ENCODE measurements at regions not wholly inside any gene's neighbourhood (a gene's known extent, or its start where the extent isn't known, plus 50 kb on each side); places are given as distances from the start of the nearest gene placed in this dataset.

DNA sequence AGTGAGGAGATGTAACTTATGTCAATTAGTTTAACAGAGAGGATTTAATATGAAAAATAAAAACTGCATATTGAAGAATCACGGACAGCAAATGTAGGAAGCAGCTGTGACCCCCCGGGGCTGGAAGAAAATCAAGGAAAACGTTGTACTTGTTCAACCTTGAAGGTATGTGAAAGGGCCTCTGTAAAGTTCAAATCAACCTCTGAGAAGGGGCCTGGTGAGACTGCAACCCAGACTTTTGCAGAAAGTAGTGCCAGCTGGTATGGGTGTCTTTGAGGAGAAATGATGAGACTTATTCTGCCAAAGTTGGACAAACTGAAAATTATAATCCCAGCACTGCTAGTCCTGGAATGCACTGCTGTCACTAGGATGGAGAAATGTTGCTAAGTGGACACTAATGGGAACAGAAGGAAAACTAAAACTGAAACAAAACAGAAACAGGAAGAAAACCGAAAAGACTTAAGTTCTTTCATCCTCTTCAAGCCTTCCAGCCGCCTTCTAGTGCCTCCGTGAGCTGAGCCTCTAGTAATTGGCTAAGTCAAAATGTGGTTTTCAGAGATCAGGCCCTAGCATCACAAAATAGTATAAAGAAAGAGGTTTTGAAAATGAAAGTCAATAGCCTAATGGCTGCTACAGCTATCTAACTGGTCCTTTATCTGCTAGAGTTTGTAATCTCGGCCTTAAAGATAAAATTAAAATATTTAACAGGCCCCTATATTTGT lies 253.7 kb upstream of the SORCS1 start:
- H3K4me1 ChIP-seq (ENCODE audit: control insufficient read depth, extremely low read depth, insufficient read depth, low read length) = no peaks in the 10 kb centered on the region
- H3K4me2 ChIP-seq (ENCODE audit: extremely low read depth, insufficient read depth, low read length) = no peak overlapping the region
- no peak overlapping the region for H3K9ac ChIP-seq (ENCODE audit: insufficient read depth, low read length)
- H2AFZ ChIP-seq (ENCODE audit: low read length) = no peak overlapping the region
- TF ChIP-seq, protein P1, sequence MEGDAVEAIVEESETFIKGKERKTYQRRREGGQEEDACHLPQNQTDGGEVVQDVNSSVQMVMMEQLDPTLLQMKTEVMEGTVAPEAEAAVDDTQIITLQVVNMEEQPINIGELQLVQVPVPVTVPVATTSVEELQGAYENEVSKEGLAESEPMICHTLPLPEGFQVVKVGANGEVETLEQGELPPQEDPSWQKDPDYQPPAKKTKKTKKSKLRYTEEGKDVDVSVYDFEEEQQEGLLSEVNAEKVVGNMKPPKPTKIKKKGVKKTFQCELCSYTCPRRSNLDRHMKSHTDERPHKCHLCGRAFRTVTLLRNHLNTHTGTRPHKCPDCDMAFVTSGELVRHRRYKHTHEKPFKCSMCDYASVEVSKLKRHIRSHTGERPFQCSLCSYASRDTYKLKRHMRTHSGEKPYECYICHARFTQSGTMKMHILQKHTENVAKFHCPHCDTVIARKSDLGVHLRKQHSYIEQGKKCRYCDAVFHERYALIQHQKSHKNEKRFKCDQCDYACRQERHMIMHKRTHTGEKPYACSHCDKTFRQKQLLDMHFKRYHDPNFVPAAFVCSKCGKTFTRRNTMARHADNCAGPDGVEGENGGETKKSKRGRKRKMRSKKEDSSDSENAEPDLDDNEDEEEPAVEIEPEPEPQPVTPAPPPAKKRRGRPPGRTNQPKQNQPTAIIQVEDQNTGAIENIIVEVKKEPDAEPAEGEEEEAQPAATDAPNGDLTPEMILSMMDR (conservative IDR thresholded peaks at IDR 0.05 in 1 of 2, IDR thresholded peaks at IDR 0.05 in 1 of 2; ENCODE audit: low read depth in 1 of 2, low read length in 2 of 2) = no peak
- no peak for TF ChIP-seq EZH2 (IDR thresholded peaks at IDR 0.05; ENCODE audit: low read length, missing control alignments)
- H3K9me3 ChIP-seq (ENCODE audit: control insufficient read depth, insufficient read depth, low read depth, low read length) = no peaks in the 10 kb centered on the region
- DNase-seq (ENCODE audit: low read depth in 2 of 2) = no peak
- H4K20me1 ChIP-seq (ENCODE audit: control insufficient read depth, extremely low read depth, insufficient read depth, low read length) = no peaks in the 10 kb centered on the region
- no peaks in the 10 kb centered on the region for H3K27me3 ChIP-seq (ENCODE audit: control insufficient read depth, insufficient read depth, low read length)
- no peak overlapping the region for H3K4me3 ChIP-seq (replicated peaks in 1 of 4; ENCODE audit: control extremely low read depth in 1 of 4, insufficient read depth in 1 of 4, low read depth in 3 of 4, low read length in 4 of 4)
- H3K79me2 ChIP-seq (ENCODE audit: control insufficient read depth, insufficient read depth, low read length) = no peaks in the 10 kb centered on the region
- H3K27ac ChIP-seq (ENCODE audit: insufficient read depth, low read length) = no peak overlapping the region
- H3K36me3 ChIP-seq (ENCODE audit: control insufficient read depth, insufficient read depth, low read length) = no peaks in the 10 kb centered on the region

DNA sequence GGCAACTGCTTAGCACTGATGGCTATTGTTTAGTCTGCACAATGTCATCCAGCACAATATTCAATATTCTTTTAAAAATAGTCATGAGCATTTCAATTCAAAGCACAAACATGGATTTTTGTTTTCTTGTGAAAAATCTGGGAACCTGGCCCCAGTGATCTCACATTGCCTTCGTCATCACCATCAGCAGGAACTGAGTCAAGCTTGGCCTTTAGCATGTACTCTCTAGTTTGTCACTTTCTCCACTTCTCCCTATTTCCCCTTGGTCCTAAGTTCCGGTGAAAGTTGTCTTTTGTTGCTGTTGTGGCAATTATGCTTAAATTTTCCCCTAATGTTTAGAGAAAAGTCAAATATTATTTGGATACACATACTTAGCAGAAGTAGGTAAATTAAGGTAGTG lies 252.9 kb upstream of the SORCS1 start:
- Histone ChIP-seq H3K27ac (ENCODE audit: insufficient read depth, low read length) (no peak overlapping the region), H3K9me3 (ENCODE audit: control insufficient read depth, insufficient read depth, low read depth, low read length) (no peaks in the 10 kb centered on the region), H3K4me3 (replicated peaks in 1 of 4; ENCODE audit: control extremely low read depth in 1 of 4, insufficient read depth in 1 of 4, low read depth in 3 of 4, low read length in 4 of 4) (no peak overlapping the region), H4K20me1 (ENCODE audit: control insufficient read depth, extremely low read depth, insufficient read depth, low read length) (no peaks in the 10 kb centered on the region), H3K79me2 (ENCODE audit: control insufficient read depth, insufficient read depth, low read length) (no peaks in the 10 kb centered on the region), H3K27me3 (ENCODE audit: control insufficient read depth, insufficient read depth, low read length) (no peaks in the 10 kb centered on the region), H3K9ac (ENCODE audit: insufficient read depth, low read length) (no peak overlapping the region), H2AFZ (ENCODE audit: low read length) (no peak overlapping the region), H3K36me3 (ENCODE audit: control insufficient read depth, insufficient read depth, low read length) (no peaks in the 10 kb centered on the region), H3K4me2 (ENCODE audit: extremely low read depth, insufficient read depth, low read length) (no peak overlapping the region), H3K4me1 (ENCODE audit: control insufficient read depth, extremely low read depth, insufficient read depth, low read length) (no peaks in the 10 kb centered on the region)
- no peak for TF ChIP-seq EZH2 (IDR thresholded peaks at IDR 0.05; ENCODE audit: low read length, missing control alignments)
- TF ChIP-seq, protein P1 (conservative IDR thresholded peaks at IDR 0.05 in 1 of 2, IDR thresholded peaks at IDR 0.05 in 1 of 2; ENCODE audit: low read depth in 1 of 2, low read length in 2 of 2) = no peak
- no peak for DNase-seq (ENCODE audit: low read depth in 2 of 2)

DNA sequence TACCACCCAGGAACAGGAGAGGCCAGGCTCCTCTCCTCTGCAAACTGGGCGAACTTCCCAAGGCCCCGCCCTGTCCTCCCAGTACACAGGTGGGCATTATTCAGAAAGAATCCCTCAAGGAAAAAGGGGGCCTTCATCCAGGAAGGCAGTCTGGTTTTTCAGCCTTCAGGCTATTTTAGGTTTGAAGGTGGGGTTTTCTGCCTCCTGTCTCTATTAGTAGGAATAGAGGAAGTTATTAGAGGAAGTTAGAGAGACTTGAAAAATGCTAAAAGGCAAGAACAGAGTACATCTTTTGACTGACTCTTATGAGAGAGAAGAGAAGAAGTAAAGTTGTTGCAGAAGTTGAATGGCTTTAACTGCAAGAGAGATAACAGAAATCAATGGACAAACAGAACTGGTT lies 250.9 kb upstream of the SORCS1 start:
- Histone ChIP-seq H4K20me1 (ENCODE audit: control insufficient read depth, extremely low read depth, insufficient read depth, low read length) (no peaks in the 10 kb centered on the region), H3K9me3 (ENCODE audit: control insufficient read depth, insufficient read depth, low read depth, low read length) (no peaks in the 10 kb centered on the region), H3K4me1 (ENCODE audit: control insufficient read depth, extremely low read depth, insufficient read depth, low read length) (no peaks in the 10 kb centered on the region), H3K36me3 (ENCODE audit: control insufficient read depth, insufficient read depth, low read length) (no peaks in the 10 kb centered on the region), H3K27ac (ENCODE audit: insufficient read depth, low read length) (no peak overlapping the region), H3K79me2 (ENCODE audit: control insufficient read depth, insufficient read depth, low read length) (no peaks in the 10 kb centered on the region), H3K9ac (ENCODE audit: insufficient read depth, low read length) (no peak overlapping the region), H3K4me3 (replicated peaks in 1 of 4; ENCODE audit: control extremely low read depth in 1 of 4, insufficient read depth in 1 of 4, low read depth in 3 of 4, low read length in 4 of 4) (no peak overlapping the region), H2AFZ (ENCODE audit: low read length) (no peak overlapping the region), H3K4me2 (ENCODE audit: extremely low read depth, insufficient read depth, low read length) (no peak overlapping the region), H3K27me3 (ENCODE audit: control insufficient read depth, insufficient read depth, low read length) (no peaks in the 10 kb centered on the region)
- no peak for DNase-seq (ENCODE audit: low read depth in 2 of 2)
- TF ChIP-seq, protein P1 (conservative IDR thresholded peaks at IDR 0.05 in 1 of 2, IDR thresholded peaks at IDR 0.05 in 1 of 2; ENCODE audit: low read depth in 1 of 2, low read length in 2 of 2) = no peak
- TF ChIP-seq EZH2 (IDR thresholded peaks at IDR 0.05; ENCODE audit: low read length, missing control alignments) = no peak

Data from fibroblast of lung (primary cell).